ENCODE measurements at regions not wholly inside any gene's neighbourhood (a gene's known extent, or its start where the extent isn't known, plus 50 kb on each side); places are given as distances from the start of the nearest gene placed in this dataset.

DNA sequence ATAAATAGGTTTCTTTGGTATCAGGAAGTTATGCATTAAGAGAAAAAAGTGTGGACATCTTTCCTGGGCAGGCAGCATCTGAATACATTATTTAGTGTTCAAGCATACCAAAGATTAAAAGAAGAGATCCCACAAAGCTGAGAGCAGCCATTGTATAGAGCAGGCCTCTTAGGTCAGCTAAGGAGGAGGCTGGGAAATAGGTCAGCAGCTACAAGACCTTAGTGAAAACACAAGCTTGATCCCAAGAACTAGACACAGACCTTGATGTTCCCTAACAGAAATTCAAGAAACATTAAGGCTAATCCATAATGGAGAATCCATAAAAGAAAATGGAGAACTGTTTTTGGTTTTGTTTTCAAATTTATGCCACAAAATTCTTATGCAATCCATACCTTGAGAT, 135.3 kb upstream of the DPT start:
- TF ChIP-seq, protein P1, sequence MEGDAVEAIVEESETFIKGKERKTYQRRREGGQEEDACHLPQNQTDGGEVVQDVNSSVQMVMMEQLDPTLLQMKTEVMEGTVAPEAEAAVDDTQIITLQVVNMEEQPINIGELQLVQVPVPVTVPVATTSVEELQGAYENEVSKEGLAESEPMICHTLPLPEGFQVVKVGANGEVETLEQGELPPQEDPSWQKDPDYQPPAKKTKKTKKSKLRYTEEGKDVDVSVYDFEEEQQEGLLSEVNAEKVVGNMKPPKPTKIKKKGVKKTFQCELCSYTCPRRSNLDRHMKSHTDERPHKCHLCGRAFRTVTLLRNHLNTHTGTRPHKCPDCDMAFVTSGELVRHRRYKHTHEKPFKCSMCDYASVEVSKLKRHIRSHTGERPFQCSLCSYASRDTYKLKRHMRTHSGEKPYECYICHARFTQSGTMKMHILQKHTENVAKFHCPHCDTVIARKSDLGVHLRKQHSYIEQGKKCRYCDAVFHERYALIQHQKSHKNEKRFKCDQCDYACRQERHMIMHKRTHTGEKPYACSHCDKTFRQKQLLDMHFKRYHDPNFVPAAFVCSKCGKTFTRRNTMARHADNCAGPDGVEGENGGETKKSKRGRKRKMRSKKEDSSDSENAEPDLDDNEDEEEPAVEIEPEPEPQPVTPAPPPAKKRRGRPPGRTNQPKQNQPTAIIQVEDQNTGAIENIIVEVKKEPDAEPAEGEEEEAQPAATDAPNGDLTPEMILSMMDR (conservative IDR thresholded peaks at IDR 0.05; ENCODE audit: low read depth, low read length) = no peak
- no peak for TF ChIP-seq EZH2 (IDR thresholded peaks at IDR 0.05; ENCODE audit: borderline replicate concordance, low read depth, low read length, poor library complexity, severe bottlenecking)
